ENCODE measurements at regions not wholly inside any gene's neighbourhood (a gene's known extent, or its start where the extent isn't known, plus 50 kb on each side); places are given as distances from the start of the nearest gene placed in this dataset.

- H3K4me3 ChIP-seq (replicated peaks in 1 of 3; ENCODE audit: low read depth in 2 of 3, low read length in 3 of 3), result no peak overlapping the region
- peaks cover 7 to 10% of the 10 kb centered on the region in 2 donors for H3K4me1 ChIP-seq (ENCODE audit: control insufficient read depth in 1 of 2, insufficient read depth in 2 of 2, low read length in 2 of 2)
- H3K9me3 ChIP-seq (replicated peaks in 1 of 2; ENCODE audit: control insufficient read depth in 1 of 2, insufficient read depth in 1 of 2, low read length in 2 of 2), result peaks cover 0 to 4% of the 10 kb centered on the region in 2 donors
- no peak overlapping the region for H3K27ac Mint-ChIP-seq
- no peak overlapping the region for H3K9ac ChIP-seq (ENCODE audit: insufficient read depth, low read length, poor library complexity, severe bottlenecking)
- no peak overlapping the region for H3K4me2 ChIP-seq (replicated peaks; ENCODE audit: extremely low read depth, low read length, poor library complexity, severe bottlenecking)
- H2AFZ ChIP-seq (ENCODE audit: insufficient read depth, low read depth, low read length, poor library complexity, severe bottlenecking), result no peak overlapping the region
- no peak overlapping the region for H3K27ac ChIP-seq (ENCODE audit: low read depth in 1 of 2, low read length in 2 of 2)
- peaks cover 96 to 98% of the 10 kb centered on the region in 2 donors for H3K27me3 ChIP-seq (ENCODE audit: control insufficient read depth in 2 of 2, insufficient read depth in 2 of 2, low read length in 2 of 2)
- no peaks in the 10 kb centered on the region for H3K79me2 ChIP-seq (ENCODE audit: insufficient read depth, low read length)
- no peak for DNase-seq
- no peaks in the 10 kb centered on the region for H4K20me1 ChIP-seq (ENCODE audit: insufficient read depth, low read length)
- peaks cover 0 to 4% of the 10 kb centered on the region in 2 donors for H3K36me3 Mint-ChIP-seq
- H3K9me3 Mint-ChIP-seq, result peaks cover 0 to 16% (median 7%) of the 10 kb centered on the region in 7 donors
- H3K27me3 Mint-ChIP-seq (ENCODE audit: low read depth in 3 of 3), result peaks cover 36 to 50% (median 43%) of the 10 kb centered on the region in 3 donors
- peak overlapping the region in 1 of 2 donors; percentile 80 for H3K4me3 Mint-ChIP-seq
- intact Hi-C loops (cut with micrococcal nuclease), result no loop called here
- no peaks in the 10 kb centered on the region for H3K36me3 ChIP-seq (replicated peaks in 1 of 2; ENCODE audit: control insufficient read depth in 1 of 2, insufficient read depth in 2 of 2, low read length in 2 of 2)
- 100% methylated on average over 3 of the region's 6 CpGs for WGBS (ENCODE audit: insufficient coverage)
- peaks cover 14% of the 10 kb centered on the region for H3K4me1 Mint-ChIP-seq
- TF ChIP-seq, protein P1, sequence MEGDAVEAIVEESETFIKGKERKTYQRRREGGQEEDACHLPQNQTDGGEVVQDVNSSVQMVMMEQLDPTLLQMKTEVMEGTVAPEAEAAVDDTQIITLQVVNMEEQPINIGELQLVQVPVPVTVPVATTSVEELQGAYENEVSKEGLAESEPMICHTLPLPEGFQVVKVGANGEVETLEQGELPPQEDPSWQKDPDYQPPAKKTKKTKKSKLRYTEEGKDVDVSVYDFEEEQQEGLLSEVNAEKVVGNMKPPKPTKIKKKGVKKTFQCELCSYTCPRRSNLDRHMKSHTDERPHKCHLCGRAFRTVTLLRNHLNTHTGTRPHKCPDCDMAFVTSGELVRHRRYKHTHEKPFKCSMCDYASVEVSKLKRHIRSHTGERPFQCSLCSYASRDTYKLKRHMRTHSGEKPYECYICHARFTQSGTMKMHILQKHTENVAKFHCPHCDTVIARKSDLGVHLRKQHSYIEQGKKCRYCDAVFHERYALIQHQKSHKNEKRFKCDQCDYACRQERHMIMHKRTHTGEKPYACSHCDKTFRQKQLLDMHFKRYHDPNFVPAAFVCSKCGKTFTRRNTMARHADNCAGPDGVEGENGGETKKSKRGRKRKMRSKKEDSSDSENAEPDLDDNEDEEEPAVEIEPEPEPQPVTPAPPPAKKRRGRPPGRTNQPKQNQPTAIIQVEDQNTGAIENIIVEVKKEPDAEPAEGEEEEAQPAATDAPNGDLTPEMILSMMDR (IDR thresholded peaks at IDR 0.05), result no peak
Measured at GRCh38 chr2:217157581-217157980, 297.7 kb upstream of the TNP1 start.

DNA sequence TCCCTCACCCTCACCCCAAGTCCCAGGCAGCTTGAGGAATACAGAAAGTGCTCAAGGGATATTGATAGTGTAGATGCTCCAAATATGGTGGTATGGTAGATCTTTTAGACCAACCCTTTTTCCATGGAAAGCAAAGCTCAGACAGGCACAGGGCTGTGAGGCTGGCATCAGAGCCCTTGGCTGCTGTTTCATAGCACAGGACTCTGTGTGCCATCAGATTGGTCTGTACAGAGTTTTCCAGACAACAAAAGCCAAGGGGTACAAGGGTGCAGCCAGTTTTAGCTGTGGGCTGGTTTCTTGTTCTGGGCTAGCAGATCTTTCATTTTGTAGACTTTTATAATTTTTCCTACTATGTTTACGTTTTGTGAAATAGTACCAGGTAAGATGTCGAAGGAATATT is 296.9 kb upstream of the TNP1 start:
- H3K27ac Mint-ChIP-seq, result no peak overlapping the region
- H3K36me3 Mint-ChIP-seq, result peaks cover 0 to 2% of the 10 kb centered on the region in 2 donors
- Histone ChIP-seq H3K36me3 (replicated peaks in 1 of 2; ENCODE audit: control insufficient read depth in 1 of 2, insufficient read depth in 2 of 2, low read length in 2 of 2) (no peaks in the 10 kb centered on the region), H3K4me1 (ENCODE audit: control insufficient read depth in 1 of 2, insufficient read depth in 2 of 2, low read length in 2 of 2) (peaks cover 7 to 10% of the 10 kb centered on the region in 2 donors), H3K4me3 (replicated peaks in 1 of 3; ENCODE audit: low read depth in 2 of 3, low read length in 3 of 3) (no peak overlapping the region), H3K27me3 (ENCODE audit: control insufficient read depth in 2 of 2, insufficient read depth in 2 of 2, low read length in 2 of 2) (peaks cover 95 to 98% of the 10 kb centered on the region in 2 donors), H3K4me2 (replicated peaks; ENCODE audit: extremely low read depth, low read length, poor library complexity, severe bottlenecking) (no peak overlapping the region), H3K79me2 (ENCODE audit: insufficient read depth, low read length) (no peaks in the 10 kb centered on the region), H4K20me1 (ENCODE audit: insufficient read depth, low read length) (no peaks in the 10 kb centered on the region), H2AFZ (ENCODE audit: insufficient read depth, low read depth, low read length, poor library complexity, severe bottlenecking) (no peak overlapping the region), H3K9me3 (replicated peaks in 1 of 2; ENCODE audit: control insufficient read depth in 1 of 2, insufficient read depth in 1 of 2, low read length in 2 of 2) (peaks cover 0 to 4% of the 10 kb centered on the region in 2 donors), H3K27ac (ENCODE audit: low read depth in 1 of 2, low read length in 2 of 2) (no peak overlapping the region), H3K9ac (ENCODE audit: insufficient read depth, low read length, poor library complexity, severe bottlenecking) (no peak overlapping the region)
- H3K4me1 Mint-ChIP-seq, result peaks cover 8% of the 10 kb centered on the region
- DNase-seq, result no peak
- H3K4me3 Mint-ChIP-seq, result peak overlapping the region in 1 of 2 donors; percentile 80
- WGBS (ENCODE audit: insufficient coverage), result no CpG with 5 or more reads among the region's 2 CpGs
- intact Hi-C loops (cut with micrococcal nuclease), result no loop called here
- peaks cover 36 to 49% (median 42%) of the 10 kb centered on the region in 3 donors for H3K27me3 Mint-ChIP-seq (ENCODE audit: low read depth in 3 of 3)
- TF ChIP-seq, protein P1 (IDR thresholded peaks at IDR 0.05), result no peak
- H3K9me3 Mint-ChIP-seq, result peaks cover 0 to 13% (median 6%) of the 10 kb centered on the region in 7 donors

All from CD14-positive monocyte (primary cell).